ENCODE measurements at regions not wholly inside any gene's neighbourhood (a gene's known extent, or its start where the extent isn't known, plus 50 kb on each side); places are given as distances from the start of the nearest gene placed in this dataset.
A peak's percentile ranks its signal among the peaks of the same experiment; 100 is the strongest.

DNA sequence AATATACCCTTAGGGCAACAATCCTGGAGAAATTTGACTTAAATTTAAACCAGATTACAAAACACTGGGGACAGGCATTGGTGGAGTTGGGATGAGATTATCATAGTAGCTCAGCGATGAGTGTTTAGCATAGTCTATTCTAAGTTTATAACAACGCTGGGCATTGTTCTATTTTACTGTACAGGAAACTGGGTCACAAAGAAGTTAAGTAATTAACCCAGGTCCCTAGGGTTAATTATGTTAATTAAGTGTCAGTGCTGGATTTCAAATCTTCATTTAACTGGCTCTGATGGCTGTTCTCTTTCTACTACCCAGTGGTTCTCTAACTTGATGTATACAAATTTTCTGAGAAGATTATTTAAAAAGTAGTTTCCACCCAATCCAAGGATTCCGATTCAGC lies 388.9 kb downstream of the KCNRG start:
- no peak overlapping the region for H3K27ac ChIP-seq (ENCODE audit: low read depth, low read length)
- no peak overlapping the region for H3K9ac ChIP-seq (ENCODE audit: low read depth, low read length)
- no peaks in the 10 kb centered on the region for H3K9me3 ChIP-seq (ENCODE audit: control insufficient read depth, insufficient read depth, low read length)
- H3K4me1 ChIP-seq (ENCODE audit: control insufficient read depth, insufficient read depth, low read length): no peaks in the 10 kb centered on the region
- no peaks in the 10 kb centered on the region for H3K27me3 ChIP-seq (ENCODE audit: control insufficient read depth, insufficient read depth, low read length)
- H3K36me3 ChIP-seq (ENCODE audit: control insufficient read depth, insufficient read depth, low read length): no peaks in the 10 kb centered on the region
- H3K4me3 ChIP-seq (ENCODE audit: low read depth, low read length): no peak overlapping the region

DNA sequence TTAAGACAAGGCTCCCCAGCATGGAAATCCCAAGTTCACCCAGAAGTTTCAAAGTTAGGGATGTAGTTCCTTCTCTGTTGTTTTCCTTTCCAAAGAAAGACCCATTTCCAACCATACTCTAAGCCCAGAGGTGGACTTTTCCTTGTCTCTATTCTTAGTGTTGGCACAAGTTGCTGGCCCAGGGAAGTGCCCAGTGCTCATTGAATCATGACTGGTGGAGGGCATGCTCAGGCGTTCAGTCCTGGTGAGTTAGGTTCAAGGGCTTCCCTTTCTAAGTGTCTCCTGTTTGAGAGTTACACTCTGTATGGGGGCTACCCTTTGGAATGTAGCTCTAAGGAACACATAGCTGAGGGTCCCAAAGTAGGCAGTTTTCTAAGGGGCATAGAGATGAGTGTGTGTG lies 389.5 kb downstream of the KCNRG start:
- Histone ChIP-seq H3K4me3 (ENCODE audit: low read depth, low read length) (no peak overlapping the region), H3K36me3 (ENCODE audit: control insufficient read depth, insufficient read depth, low read length) (no peaks in the 10 kb centered on the region), H3K9ac (ENCODE audit: low read depth, low read length) (no peak overlapping the region), H3K4me1 (ENCODE audit: control insufficient read depth, insufficient read depth, low read length) (no peaks in the 10 kb centered on the region), H3K27me3 (ENCODE audit: control insufficient read depth, insufficient read depth, low read length) (no peaks in the 10 kb centered on the region), H3K9me3 (ENCODE audit: control insufficient read depth, insufficient read depth, low read length) (no peaks in the 10 kb centered on the region), H3K27ac (ENCODE audit: low read depth, low read length) (no peak overlapping the region)

- H3K4me1 ChIP-seq (ENCODE audit: control insufficient read depth, insufficient read depth, low read length): 0 out of 2 replicates have a peak, but pooled peaks cover 3% of the 10 kb centered on the region
- no peaks in the 10 kb centered on the region for H3K36me3 ChIP-seq (ENCODE audit: control insufficient read depth, insufficient read depth, low read length)
- H3K27me3 ChIP-seq (ENCODE audit: control insufficient read depth, insufficient read depth, low read length): no peaks in the 10 kb centered on the region
- H3K9me3 ChIP-seq (ENCODE audit: control insufficient read depth, insufficient read depth, low read length): no peaks in the 10 kb centered on the region
- no peak overlapping the region for H3K27ac ChIP-seq (ENCODE audit: low read depth, low read length)
- H3K4me3 ChIP-seq (ENCODE audit: low read depth, low read length): no peak overlapping the region
- no peak overlapping the region for H3K9ac ChIP-seq (ENCODE audit: low read depth, low read length)
Measured at GRCh38 chr13:50406831-50407230, 391.6 kb downstream of the KCNRG start.

DNA sequence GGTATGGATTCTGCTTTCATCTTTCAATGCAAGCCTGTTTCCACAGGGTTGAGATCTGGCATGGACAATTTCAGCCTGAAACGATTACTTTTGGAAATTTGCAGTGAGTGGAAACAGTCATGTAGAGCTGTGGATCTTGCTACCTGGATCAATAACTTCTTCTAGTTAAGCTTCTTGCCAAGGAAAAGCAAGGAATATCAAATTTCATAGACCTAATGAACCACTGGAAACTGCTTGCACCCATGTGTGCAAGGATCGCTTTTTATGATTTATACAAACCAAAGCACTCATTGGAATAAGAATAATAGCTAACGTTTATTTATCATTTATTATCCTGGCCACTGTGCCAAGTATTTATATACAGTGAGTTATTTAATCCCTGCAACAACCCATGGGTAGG lies 392.8 kb downstream of the KCNRG start:
- 0 out of 2 replicates have a peak, but pooled peaks cover 3% of the 10 kb centered on the region for H3K4me1 ChIP-seq (ENCODE audit: control insufficient read depth, insufficient read depth, low read length)
- H3K27me3 ChIP-seq (ENCODE audit: control insufficient read depth, insufficient read depth, low read length): no peaks in the 10 kb centered on the region
- no peaks in the 10 kb centered on the region for H3K9me3 ChIP-seq (ENCODE audit: control insufficient read depth, insufficient read depth, low read length)
- H3K36me3 ChIP-seq (ENCODE audit: control insufficient read depth, insufficient read depth, low read length): no peaks in the 10 kb centered on the region
- H3K4me3 ChIP-seq (ENCODE audit: low read depth, low read length): no peak overlapping the region
- no peak overlapping the region for H3K27ac ChIP-seq (ENCODE audit: low read depth, low read length)
- no peak overlapping the region for H3K9ac ChIP-seq (ENCODE audit: low read depth, low read length)

DNA sequence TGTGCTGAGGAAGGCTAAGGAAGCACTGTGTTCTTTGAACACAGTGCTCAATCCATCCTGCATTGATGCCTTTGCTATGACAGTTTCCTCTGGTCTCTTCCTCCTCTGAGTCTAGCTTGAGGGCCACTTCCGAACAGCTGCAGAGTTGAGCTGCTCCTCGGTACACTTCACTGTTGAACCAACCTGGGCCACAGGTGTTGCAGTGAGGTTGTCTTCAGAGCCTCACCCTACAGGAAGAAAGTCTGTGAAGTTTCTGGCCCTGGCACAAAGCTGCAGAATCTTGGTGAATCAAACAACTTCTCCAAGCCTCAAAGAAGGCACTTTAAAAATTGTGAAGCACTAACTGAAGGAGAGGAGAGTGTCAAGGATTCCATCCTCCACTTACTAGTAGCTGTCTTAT lies 394.0 kb downstream of the KCNRG start:
- H3K9ac ChIP-seq (ENCODE audit: low read depth, low read length): no peak overlapping the region
- 0 out of 2 replicates have a peak, but pooled peaks cover 3% of the 10 kb centered on the region for H3K4me1 ChIP-seq (ENCODE audit: control insufficient read depth, insufficient read depth, low read length)
- no peak overlapping the region for H3K4me3 ChIP-seq (ENCODE audit: low read depth, low read length)
- H3K27me3 ChIP-seq (ENCODE audit: control insufficient read depth, insufficient read depth, low read length): no peaks in the 10 kb centered on the region
- no peaks in the 10 kb centered on the region for H3K9me3 ChIP-seq (ENCODE audit: control insufficient read depth, insufficient read depth, low read length)
- H3K27ac ChIP-seq (ENCODE audit: low read depth, low read length): no peak overlapping the region
- no peaks in the 10 kb centered on the region for H3K36me3 ChIP-seq (ENCODE audit: control insufficient read depth, insufficient read depth, low read length)

DNA sequence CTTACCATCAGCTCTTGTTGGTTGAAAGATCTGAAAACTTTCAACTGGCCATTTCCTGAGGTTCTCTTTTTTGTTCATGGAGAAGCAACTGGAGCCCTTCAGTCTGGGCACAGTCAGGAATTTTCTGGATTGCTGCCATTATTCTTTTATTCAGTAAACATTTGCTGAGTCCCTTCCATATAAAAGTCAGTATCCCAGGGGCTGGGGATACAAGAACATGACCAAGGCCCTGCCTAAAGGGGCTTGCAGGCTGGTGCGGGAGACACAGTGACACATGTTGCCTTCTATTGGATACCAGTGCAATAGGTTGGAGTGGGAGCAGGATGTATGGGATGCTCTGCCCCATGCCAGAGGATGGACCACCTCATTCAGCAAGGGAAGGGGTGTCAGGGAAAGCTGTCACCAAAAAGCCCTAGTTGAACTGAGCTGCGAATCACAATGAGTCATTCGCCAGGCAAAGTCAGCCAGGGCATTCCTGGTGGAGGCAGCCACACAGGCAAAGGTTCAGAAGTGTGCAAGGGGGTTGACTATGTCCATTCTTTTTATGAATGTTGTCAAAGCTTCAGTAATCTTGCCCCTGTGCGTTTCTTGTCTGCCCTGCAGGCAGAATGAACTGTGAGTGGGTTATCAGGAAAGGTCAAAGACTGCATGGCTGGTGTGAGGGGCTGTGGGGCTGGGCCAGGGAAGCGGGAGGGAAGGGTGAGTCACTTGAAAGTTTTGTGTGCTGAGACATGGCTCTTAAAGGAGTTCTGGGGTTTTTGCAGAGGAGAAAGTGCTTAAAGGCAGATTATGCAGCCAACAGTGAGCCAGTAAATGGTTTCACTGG lies 395.9 kb downstream of the KCNRG start:
- Histone ChIP-seq H3K9me3 (ENCODE audit: control insufficient read depth, insufficient read depth, low read length) (no peaks in the 10 kb centered on the region), H3K9ac (ENCODE audit: low read depth, low read length) (no peak overlapping the region), H3K4me3 (ENCODE audit: low read depth, low read length) (no peak overlapping the region), H3K36me3 (ENCODE audit: control insufficient read depth, insufficient read depth, low read length) (no peaks in the 10 kb centered on the region), H3K27me3 (ENCODE audit: control insufficient read depth, insufficient read depth, low read length) (no peaks in the 10 kb centered on the region), H3K27ac (ENCODE audit: low read depth, low read length) (peak overlapping the region; percentile 61), H3K4me1 (ENCODE audit: control insufficient read depth, insufficient read depth, low read length) (0 out of 2 replicates have a peak, but pooled peaks cover 3% of the 10 kb centered on the region)

- H3K9ac ChIP-seq (ENCODE audit: low read depth, low read length): no peak overlapping the region
- H3K4me1 ChIP-seq (ENCODE audit: control insufficient read depth, insufficient read depth, low read length): 0 out of 2 replicates have a peak, but pooled peaks cover 3% of the 10 kb centered on the region
- H3K4me3 ChIP-seq (ENCODE audit: low read depth, low read length): no peak overlapping the region
- H3K27ac ChIP-seq (ENCODE audit: low read depth, low read length): peak overlapping the region; percentile 21
- no peaks in the 10 kb centered on the region for H3K27me3 ChIP-seq (ENCODE audit: control insufficient read depth, insufficient read depth, low read length)
- H3K36me3 ChIP-seq (ENCODE audit: control insufficient read depth, insufficient read depth, low read length): no peaks in the 10 kb centered on the region
- no peaks in the 10 kb centered on the region for H3K9me3 ChIP-seq (ENCODE audit: control insufficient read depth, insufficient read depth, low read length)
Measured at GRCh38 chr13:50412046-50412617, 396.9 kb downstream of the KCNRG start.

DNA sequence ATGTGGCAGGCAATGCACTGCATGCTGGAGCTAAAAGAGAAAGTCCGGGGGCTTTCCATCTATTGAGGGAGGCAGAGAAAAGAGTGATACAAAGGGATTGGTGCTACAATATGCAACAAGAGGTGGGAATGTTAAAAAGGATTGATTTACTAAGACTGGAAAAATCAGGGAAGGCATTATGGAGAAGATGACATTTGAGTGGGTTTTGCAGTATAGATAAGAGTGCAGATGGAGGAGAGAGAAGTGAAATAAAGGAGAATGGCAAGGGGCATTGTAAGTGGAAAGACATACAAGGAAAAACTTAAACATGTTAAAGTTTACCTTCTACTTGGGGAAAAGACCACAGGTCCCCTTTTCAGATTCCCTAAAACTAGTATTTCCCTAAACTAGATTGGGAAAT lies 399.4 kb downstream of the KCNRG start:
- H3K27me3 ChIP-seq (ENCODE audit: control insufficient read depth, insufficient read depth, low read length): no peaks in the 10 kb centered on the region
- no peak overlapping the region for H3K9ac ChIP-seq (ENCODE audit: low read depth, low read length)
- no peak overlapping the region for H3K27ac ChIP-seq (ENCODE audit: low read depth, low read length)
- no peaks in the 10 kb centered on the region for H3K9me3 ChIP-seq (ENCODE audit: control insufficient read depth, insufficient read depth, low read length)
- H3K36me3 ChIP-seq (ENCODE audit: control insufficient read depth, insufficient read depth, low read length): no peaks in the 10 kb centered on the region
- 0 out of 2 replicates have a peak, but pooled peaks cover 3% of the 10 kb centered on the region for H3K4me1 ChIP-seq (ENCODE audit: control insufficient read depth, insufficient read depth, low read length)
- no peak overlapping the region for H3K4me3 ChIP-seq (ENCODE audit: low read depth, low read length)

- Histone ChIP-seq H3K4me3 (ENCODE audit: low read depth, low read length) (no peak overlapping the region), H3K9me3 (ENCODE audit: control insufficient read depth, insufficient read depth, low read length) (no peaks in the 10 kb centered on the region), H3K27me3 (ENCODE audit: control insufficient read depth, insufficient read depth, low read length) (no peaks in the 10 kb centered on the region), H3K9ac (ENCODE audit: low read depth, low read length) (no peak overlapping the region), H3K27ac (ENCODE audit: low read depth, low read length) (no peak overlapping the region), H3K36me3 (ENCODE audit: control insufficient read depth, insufficient read depth, low read length) (no peaks in the 10 kb centered on the region), H3K4me1 (ENCODE audit: control insufficient read depth, insufficient read depth, low read length) (0 out of 2 replicates have a peak, but pooled peaks cover 3% of the 10 kb centered on the region)
Measured at GRCh38 chr13:50415428-50415827, 400.2 kb downstream of the KCNRG start.

DNA sequence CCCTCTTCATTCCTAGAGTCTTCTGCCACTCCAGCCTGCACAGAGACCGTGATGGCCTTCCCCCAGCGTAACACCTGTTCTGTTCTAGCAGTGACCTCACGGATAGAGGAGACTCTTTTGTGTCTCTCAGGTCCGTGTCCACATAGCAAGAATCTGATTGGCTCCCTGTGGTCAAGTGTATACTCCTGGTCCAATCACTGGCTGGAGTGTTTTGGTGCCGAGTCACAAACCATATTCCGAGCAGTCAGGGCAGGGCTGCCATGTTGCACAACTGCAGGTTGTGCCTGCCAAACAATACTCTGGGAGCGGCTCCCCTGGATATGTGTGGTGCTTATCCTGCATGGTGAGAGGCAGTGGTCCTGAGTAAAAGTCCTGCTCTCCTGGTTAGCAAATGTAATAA lies 402.4 kb downstream of the KCNRG start:
- Histone ChIP-seq H3K4me3 (ENCODE audit: low read depth, low read length) (no peak overlapping the region), H3K27me3 (ENCODE audit: control insufficient read depth, insufficient read depth, low read length) (no peaks in the 10 kb centered on the region), H3K27ac (ENCODE audit: low read depth, low read length) (no peak overlapping the region), H3K4me1 (ENCODE audit: control insufficient read depth, insufficient read depth, low read length) (no peaks in the 10 kb centered on the region), H3K36me3 (ENCODE audit: control insufficient read depth, insufficient read depth, low read length) (no peaks in the 10 kb centered on the region), H3K9ac (ENCODE audit: low read depth, low read length) (no peak overlapping the region), H3K9me3 (ENCODE audit: control insufficient read depth, insufficient read depth, low read length) (no peaks in the 10 kb centered on the region)

- H3K36me3 ChIP-seq (ENCODE audit: control insufficient read depth, insufficient read depth, low read length): no peaks in the 10 kb centered on the region
- H3K4me3 ChIP-seq (ENCODE audit: low read depth, low read length): no peak overlapping the region
- H3K27me3 ChIP-seq (ENCODE audit: control insufficient read depth, insufficient read depth, low read length): no peaks in the 10 kb centered on the region
- H3K9ac ChIP-seq (ENCODE audit: low read depth, low read length): no peak overlapping the region
- no peak overlapping the region for H3K27ac ChIP-seq (ENCODE audit: low read depth, low read length)
- H3K4me1 ChIP-seq (ENCODE audit: control insufficient read depth, insufficient read depth, low read length): no peaks in the 10 kb centered on the region
- no peaks in the 10 kb centered on the region for H3K9me3 ChIP-seq (ENCODE audit: control insufficient read depth, insufficient read depth, low read length)
Measured at GRCh38 chr13:50419331-50419865, 404.2 kb downstream of the KCNRG start.

All from HUES48 (cell line).